HT-29 (cell line): ENCODE measurements at regions not wholly inside any gene's neighbourhood (a gene's known extent, or its start where the extent isn't known, plus 50 kb on each side); places are given as distances from the start of the nearest gene placed in this dataset.
"Not testable (repeated sequence)": the region's sequence is repeated elsewhere in the genome, so short reads cannot be mapped to it uniquely, and the experiment has no call there.

Experiments used
- DNase-seq: peaks from one replicate; pipeline ENCODE4 v3.0.0-alpha.2; 2015; ENCODE audit warnings: low spot score

DNA sequence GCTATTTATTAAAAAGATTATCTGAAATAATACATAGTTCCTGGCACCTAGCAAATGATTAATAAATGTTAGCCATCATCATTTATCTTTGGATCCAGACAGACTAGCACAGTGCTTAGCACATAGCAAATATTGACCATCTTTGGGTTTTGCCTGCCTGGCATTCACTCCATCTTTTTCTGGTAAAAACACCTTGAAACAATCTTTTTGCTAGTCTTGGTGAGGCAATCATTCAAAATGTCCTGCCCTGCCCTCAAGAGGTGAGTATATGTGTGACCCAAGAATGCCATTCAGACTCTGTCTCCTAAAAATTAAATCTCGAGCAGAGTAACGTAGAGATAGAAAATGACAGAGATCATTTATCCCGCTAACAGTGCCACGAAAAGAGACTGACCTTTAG is 78.3 kb upstream of the ZNF280D start:
- DNase-seq, result no peak

DNA sequence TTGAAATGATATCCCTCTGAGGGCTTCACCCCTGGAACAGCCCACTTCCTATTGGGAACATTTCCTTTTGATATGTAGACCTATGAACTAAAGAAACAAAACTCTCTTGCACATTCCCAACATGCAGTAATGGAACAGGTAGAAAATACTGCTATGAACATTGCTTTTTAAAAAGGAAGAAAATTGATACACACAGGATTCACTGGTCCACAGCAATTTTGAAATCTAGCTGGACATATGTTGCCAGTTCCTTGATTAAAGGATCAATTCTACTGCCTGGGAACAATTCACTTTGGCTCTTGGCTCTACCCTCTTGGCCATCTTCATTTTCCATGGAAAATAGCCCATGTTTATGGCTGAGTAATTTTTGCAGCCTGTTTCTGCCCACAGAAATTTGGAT is 74.9 kb upstream of the ZNF280D start:
- DNase-seq, result no peak

GRCh38 chr15:56806148-56806536 is 72.8 kb upstream of the ZNF280D start:
- DNase-seq, result no peak

DNA sequence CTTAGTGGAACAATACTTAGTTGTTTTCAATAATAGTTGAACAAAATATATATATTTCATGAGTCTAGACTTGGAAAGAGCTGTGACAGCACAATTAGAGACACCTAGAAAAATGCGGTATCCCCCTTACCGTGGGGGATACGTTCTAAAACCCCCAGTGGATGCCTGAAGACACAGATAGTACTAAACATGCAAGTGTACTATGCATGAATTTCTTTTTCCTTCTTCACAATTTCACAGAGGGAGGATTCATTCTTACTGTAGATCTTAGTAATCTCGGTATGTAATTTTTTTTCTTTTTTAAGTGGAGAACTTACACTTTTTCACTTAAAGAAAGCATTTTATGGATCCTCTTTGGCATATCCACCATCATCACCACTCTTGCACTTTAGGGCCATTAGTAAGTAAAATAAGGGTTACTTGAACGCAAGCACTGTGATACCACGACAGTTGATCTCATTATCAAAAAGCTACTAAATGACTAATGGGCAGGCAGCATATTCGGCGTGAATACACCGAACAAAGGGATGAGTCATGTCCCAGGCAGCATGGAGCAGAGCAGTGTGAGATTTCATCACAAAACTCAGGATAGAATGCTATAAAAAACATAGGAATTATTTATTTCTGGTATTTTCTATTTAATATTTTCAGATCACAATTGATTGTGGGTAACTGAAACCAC is 72.3 kb upstream of the ZNF280D start:
- DNase-seq, result peak; percentile 75

DNA sequence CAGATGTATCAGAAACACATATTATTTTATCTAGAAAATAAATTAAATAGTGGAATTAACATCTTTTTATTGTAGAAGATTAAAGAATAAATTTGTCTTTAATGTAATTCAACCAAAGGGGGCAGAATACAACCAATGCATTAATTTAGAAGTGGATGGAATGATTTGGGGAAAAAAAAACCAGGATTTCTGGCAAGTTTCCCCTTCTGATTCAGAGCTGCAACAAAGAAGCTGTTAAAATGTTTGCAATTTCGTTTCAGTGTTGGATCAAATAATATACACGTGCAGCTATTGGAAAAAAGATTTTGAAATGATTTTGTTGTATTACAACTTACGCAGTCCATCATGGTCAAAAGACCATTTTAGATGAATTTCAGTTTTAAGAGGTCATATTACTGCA is 71.6 kb upstream of the ZNF280D start:
- DNase-seq, result no peak

DNA sequence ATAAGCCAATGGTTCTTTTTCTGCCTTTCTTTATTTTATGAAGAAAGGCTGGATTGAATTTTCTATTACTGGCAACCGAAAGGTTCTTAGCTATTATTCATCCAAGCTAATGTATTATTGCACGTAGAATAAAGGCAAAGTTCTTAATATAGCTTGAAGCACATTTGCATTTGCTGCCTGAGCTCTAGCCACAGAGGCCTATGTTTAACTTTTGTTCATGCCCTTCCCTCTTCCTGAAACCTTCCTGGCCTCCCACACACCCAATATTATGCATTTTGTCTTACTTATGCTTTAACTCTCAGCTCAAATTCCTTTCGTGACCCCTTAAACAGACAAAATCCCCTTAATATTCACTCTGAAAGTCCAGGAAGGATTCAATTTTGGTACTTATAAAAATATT is 71.0 kb upstream of the ZNF280D start:
- no peak for DNase-seq

- no peak for DNase-seq
These were observed 68.9 kb upstream of the ZNF280D start for GRCh38 chr15:56802161-56802560.

- DNase-seq, result no peak
These were observed 65.3 kb upstream of the ZNF280D start for GRCh38 chr15:56798639-56799038.

DNA sequence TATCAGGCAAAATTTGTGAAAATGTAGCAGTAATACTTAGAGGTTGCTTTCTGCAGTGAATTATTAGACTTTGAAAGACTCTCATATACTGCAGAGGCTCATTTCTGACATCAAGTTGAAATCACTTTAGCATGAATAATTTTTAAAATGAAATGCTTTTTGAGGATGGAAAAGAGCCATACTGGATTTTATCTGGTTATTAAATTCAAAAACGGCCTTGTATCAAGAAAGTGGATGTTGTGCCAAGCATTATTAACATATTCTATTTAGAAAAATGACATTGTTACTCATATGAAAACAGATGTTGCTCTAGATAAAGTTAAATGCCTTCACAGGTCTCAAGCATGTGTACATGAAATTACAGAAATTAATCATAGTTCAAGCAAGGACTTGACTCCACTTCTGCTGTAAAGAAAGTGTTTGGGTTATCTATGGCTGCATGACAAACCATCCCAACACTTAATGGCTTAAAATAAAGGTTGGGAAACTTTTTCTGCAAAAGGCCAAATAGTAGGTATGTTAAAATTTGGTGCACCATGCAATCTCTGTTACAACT is 64.5 kb upstream of the ZNF280D start:
- no peak for DNase-seq

GRCh38 chr15:56795502-56795901 is 62.2 kb upstream of the ZNF280D start:
- DNase-seq, result no peak

DNA sequence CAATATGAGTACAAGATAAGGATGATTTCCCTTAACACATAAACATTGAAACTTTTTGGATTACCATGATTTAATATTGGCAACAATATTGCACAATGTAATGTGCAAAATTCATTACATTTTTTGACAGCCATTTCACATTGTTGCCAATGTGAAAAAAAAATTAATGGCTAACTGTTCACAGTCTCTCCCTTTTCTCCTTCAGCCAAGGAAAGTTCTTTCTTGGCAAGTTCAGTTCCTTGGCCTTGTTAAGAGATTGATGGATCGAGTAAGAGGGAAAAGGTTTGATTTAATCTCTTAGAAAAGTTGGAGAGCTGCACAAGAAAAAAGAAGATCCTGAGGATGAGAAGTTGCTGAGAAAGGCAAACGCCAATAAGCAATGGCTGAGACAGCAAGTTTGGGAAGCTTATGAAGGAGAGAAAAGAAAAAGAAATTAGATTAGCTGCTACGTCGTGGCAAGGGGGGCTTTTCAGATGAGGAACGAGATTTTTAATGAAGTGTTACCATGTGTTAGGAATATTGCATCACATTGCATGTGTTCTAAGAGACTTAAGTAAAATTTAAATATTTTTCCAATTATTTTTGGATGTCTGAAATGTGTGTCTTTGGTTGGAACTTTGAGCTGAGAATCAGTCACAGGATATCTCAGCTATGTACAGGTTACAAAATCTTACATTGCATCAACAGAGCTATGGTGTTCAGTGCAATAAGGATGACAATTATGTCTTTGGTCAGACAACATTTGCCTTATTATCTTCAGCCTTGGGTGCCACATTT is 61.4 kb upstream of the ZNF280D start:
- no peak for DNase-seq

DNA sequence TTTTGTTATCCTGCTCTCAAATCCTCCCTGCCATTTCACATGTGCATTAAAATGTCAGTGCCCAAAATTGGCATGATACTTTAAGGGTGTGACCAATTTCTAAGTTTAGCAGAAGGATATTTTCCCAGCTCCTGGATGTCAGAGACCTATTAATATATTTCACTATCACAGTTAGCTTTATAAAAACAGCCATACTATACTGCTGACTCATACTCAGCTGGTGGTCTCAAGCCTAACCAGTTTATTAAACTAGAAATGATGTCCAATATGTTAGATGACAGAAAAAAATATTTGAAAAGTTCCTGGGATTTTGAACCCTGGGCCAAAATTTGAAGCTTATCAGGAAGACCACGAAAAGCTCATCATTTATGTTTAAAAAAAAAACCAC is 60.9 kb upstream of the ZNF280D start:
- no peak for DNase-seq

DNA sequence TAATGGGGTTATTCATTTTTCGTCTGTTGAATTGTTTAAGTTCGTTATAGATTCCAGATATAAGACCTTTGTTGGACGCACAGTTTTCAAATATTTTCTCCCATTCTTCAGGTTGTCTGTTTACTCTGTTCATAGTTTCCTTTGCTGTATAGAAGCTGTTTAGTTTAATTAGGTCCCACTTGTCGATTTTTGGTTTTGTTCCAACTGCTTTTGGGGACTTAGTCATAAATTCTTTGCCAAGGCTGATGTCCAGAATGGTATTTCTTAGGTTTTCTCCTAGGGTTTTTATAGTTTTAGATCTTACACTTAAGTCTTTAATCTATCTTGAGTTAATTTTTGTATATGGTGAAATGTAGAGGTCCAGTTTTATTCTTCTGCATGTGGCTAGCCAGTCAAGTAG is 58.9 kb upstream of the ZNF280D start:
- DNase-seq, result no peak

DNA sequence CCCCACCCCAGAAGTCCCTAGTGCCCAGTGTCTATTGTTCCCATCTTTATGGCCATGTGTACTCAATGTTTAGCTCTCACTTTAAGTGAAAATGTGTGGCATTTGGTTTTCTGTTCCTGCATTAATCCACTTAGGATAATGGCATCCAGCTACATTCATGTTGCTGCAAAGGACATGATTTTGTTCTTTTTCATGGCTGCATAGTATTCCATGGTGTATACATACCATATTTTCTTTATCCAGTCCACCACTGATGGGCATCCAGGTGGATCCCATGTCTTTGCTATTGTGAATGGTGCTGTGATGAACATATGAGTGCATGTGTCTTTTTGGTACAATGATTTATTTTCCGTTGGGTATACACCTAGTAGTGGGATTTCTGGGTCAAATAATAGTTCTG is 58.2 kb upstream of the ZNF280D start:
- not testable (repeated sequence) for DNase-seq

DNA sequence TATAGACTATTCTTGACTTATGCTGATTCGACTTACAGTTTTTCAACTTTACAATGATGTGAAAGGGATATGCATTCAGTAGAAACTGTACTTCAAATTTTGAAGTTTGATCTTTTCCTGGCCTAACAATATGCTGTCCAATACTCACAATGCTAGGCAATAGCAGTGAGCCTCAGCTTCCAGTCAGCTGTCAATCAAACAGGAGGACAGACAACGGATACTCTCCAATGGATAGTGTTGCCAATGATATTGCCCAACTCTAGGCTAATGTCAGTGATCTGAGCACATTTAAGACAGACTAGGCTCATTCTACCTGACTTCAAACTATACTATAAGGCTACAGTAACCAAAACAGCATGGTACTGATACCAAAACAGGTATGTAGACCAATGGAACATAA is 55.0 kb upstream of the ZNF280D start:
- no peak for DNase-seq

DNA sequence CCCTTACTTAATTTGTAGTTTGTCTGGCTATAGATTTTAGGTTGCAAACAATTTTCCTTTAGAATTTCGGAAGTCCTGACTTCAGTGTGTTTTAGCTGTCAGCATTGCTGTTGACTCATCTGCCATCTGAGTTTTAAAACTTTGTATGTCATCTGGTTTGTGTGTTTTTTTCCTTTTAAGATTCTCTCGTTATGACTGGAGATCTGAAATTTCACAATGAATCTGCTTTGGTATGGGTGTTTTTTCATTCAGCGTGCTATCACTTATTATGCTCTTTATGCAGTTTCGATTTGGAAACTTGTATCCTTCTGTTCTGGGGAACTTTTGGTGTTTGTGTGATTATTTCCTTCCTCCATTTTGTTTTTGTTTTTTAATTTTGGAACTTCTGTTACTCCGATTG is 53.7 kb upstream of the ZNF280D start:
- no peak for DNase-seq

GRCh38 chr15:56783857-56784661 is 50.8 kb upstream of the ZNF280D start:
- DNase-seq, result no peak

DNA sequence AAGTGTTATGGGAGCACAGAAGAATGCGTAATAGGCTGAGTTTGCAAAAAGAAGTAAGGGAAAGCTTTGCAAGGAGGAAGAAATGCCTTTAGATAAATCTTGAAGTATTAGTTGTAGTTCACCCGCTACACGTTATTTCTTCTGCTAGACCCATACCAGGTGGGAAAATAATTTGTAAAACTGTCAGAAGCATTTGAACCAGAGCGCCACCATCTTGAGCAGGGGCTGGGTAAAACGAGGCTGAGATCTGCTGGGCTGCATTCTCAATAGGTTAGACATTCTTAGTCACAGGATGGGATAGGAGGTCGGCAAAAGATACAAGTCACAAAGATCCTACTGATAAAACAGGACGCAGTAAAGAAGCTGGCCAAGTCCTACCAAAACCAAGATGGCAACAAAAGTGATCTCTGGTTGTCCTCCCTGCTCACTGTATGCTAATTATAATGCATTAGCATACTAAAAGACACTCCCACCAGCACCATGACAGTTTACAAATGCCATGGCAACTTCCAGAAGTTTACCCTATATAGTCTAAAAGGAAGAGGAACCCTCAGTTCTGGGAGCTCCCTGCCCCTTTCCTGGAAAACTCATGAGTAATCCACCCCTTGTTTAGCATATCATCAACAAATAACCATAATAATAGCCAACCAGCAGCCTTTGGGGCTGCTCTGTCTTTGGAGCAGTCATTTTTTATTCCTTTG is 50.0 kb upstream of the ZNF280D start:
- DNase-seq, result no peak
